ENCODE measurements at regions not wholly inside any gene's neighbourhood (a gene's known extent, or its start where the extent isn't known, plus 50 kb on each side); places are given as distances from the start of the nearest gene placed in this dataset.

GRCh38 chr6:6379573-6379972 lies 59.1 kb upstream of the F13A1 start:
- no peak overlapping the region for H3K9ac ChIP-seq (replicated peaks; ENCODE audit: extremely low read depth, insufficient read depth, low read length)
- FAIRE-seq: no peak
- no peaks in the 10 kb centered on the region for H4K20me1 ChIP-seq (replicated peaks; ENCODE audit: control insufficient read depth, extremely low read depth, insufficient read depth, low read length)
- H3K79me2 ChIP-seq (ENCODE audit: control insufficient read depth, insufficient read depth, low read length): no peaks in the 10 kb centered on the region
- dilution Hi-C loops (cut with MboI; ENCODE audit: extremely low pct_ligation_motif_present, low sequenced_read_pairs): no loop called here
- H3K27me3 ChIP-seq (ENCODE audit: control insufficient read depth in 2 of 2, insufficient read depth in 2 of 2, low read length in 2 of 2): no peaks in the 10 kb centered on the region
- H3K9me1 ChIP-seq (replicated peaks; ENCODE audit: control insufficient read depth, extremely low read depth, insufficient read depth, low read length): no peaks in the 10 kb centered on the region
- ChIA-PET POLR2A (no interaction called here), CTCF (no interaction called here)
- TF ChIP-seq EZH2 (IDR thresholded peaks at IDR 0.05; ENCODE audit: borderline replicate concordance, low read depth, low read length, severe bottlenecking): no peak
- TF ChIP-seq GATA2 (IDR thresholded peaks at IDR 0.05; ENCODE audit: insufficient read depth, insufficient read length, low read depth, low read length): no peak
- TF ChIP-seq, protein P1, sequence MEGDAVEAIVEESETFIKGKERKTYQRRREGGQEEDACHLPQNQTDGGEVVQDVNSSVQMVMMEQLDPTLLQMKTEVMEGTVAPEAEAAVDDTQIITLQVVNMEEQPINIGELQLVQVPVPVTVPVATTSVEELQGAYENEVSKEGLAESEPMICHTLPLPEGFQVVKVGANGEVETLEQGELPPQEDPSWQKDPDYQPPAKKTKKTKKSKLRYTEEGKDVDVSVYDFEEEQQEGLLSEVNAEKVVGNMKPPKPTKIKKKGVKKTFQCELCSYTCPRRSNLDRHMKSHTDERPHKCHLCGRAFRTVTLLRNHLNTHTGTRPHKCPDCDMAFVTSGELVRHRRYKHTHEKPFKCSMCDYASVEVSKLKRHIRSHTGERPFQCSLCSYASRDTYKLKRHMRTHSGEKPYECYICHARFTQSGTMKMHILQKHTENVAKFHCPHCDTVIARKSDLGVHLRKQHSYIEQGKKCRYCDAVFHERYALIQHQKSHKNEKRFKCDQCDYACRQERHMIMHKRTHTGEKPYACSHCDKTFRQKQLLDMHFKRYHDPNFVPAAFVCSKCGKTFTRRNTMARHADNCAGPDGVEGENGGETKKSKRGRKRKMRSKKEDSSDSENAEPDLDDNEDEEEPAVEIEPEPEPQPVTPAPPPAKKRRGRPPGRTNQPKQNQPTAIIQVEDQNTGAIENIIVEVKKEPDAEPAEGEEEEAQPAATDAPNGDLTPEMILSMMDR (IDR thresholded peaks at IDR 0.05; ENCODE audit: extremely low read depth in 1 of 2, insufficient read depth in 1 of 2, low read depth in 1 of 2, low read length in 2 of 2): no peak
- H3K36me3 ChIP-seq (ENCODE audit: control insufficient read depth in 2 of 2, extremely low read depth in 1 of 2, insufficient read depth in 2 of 2, low read length in 2 of 2): no peaks in the 10 kb centered on the region
- H3K9me3 ChIP-seq (replicated peaks; ENCODE audit: control insufficient read depth, insufficient read depth, low read length): no peaks in the 10 kb centered on the region
- no peaks in the 10 kb centered on the region for H3K4me1 ChIP-seq (ENCODE audit: control insufficient read depth, extremely low read depth, insufficient read depth, low read length)
- no TSS peak for BruUV-seq (replicated peaks)
- no peak overlapping the region for H3K27ac ChIP-seq (ENCODE audit: insufficient read depth, low read depth, low read length)
- no peak for DNase-seq (ENCODE audit: low read depth, low spot score)
- no peak overlapping the region for H3K4me3 ChIP-seq (replicated peaks in 1 of 3; ENCODE audit: insufficient read depth in 1 of 3, low read depth in 1 of 3, low read length in 3 of 3)
- no peak overlapping the region for H3K4me2 ChIP-seq (ENCODE audit: insufficient read depth, low read length)
- intact Hi-C loops (cut with micrococcal nuclease): no loop called here
- H2AFZ ChIP-seq (ENCODE audit: low read depth, low read length): no peak overlapping the region

DNA sequence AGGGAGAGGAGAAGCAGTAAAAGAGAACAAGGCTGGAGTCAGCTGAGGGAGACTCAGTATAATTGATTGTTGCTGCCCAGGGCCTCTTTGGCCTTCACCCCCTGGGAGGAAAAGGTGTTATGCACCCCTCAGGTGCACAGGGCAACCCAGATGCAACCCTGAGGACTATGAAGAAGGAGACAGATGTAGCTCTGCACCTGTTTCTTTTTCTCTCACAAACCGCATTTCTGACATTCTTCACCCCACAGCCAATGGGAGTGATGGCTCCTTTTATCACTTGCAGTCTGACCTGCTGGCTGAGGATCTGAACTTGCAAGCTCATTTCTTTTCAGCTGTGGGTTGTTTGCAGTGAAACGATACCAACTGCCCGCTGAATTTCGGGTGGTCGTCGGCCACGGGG lies 64.1 kb upstream of the F13A1 start:
- ChIA-PET CTCF (no interaction called here), POLR2A (no interaction called here)
- Histone ChIP-seq H3K9me3 (replicated peaks; ENCODE audit: control insufficient read depth, insufficient read depth, low read length) (no peaks in the 10 kb centered on the region), H3K79me2 (ENCODE audit: control insufficient read depth, insufficient read depth, low read length) (no peaks in the 10 kb centered on the region), H3K36me3 (ENCODE audit: control insufficient read depth in 2 of 2, extremely low read depth in 1 of 2, insufficient read depth in 2 of 2, low read length in 2 of 2) (no peaks in the 10 kb centered on the region), H2AFZ (ENCODE audit: low read depth, low read length) (no peak overlapping the region), H3K9ac (replicated peaks; ENCODE audit: extremely low read depth, insufficient read depth, low read length) (no peak overlapping the region), H3K9me1 (replicated peaks; ENCODE audit: control insufficient read depth, extremely low read depth, insufficient read depth, low read length) (no peaks in the 10 kb centered on the region), H3K27ac (ENCODE audit: insufficient read depth, low read depth, low read length) (no peak overlapping the region), H3K4me1 (ENCODE audit: control insufficient read depth, extremely low read depth, insufficient read depth, low read length) (no peaks in the 10 kb centered on the region), H3K4me2 (ENCODE audit: insufficient read depth, low read length) (no peak overlapping the region), H3K4me3 (replicated peaks in 1 of 3; ENCODE audit: insufficient read depth in 1 of 3, low read depth in 1 of 3, low read length in 3 of 3) (no peak overlapping the region), H3K27me3 (ENCODE audit: control insufficient read depth in 2 of 2, insufficient read depth in 2 of 2, low read length in 2 of 2) (no peaks in the 10 kb centered on the region), H4K20me1 (replicated peaks; ENCODE audit: control insufficient read depth, extremely low read depth, insufficient read depth, low read length) (no peaks in the 10 kb centered on the region)
- BruUV-seq (replicated peaks): no TSS peak
- dilution Hi-C loops (cut with MboI; ENCODE audit: extremely low pct_ligation_motif_present, low sequenced_read_pairs) (no loop called here), intact Hi-C loops (cut with micrococcal nuclease) (no loop called here)
- FAIRE-seq: no peak
- no peak for TF ChIP-seq JUN (IDR thresholded peaks at IDR 0.05; ENCODE audit: borderline replicate concordance, insufficient read depth, insufficient read length, low read depth)
- TF ChIP-seq POLR2AphosphoS5 (IDR thresholded peaks at IDR 0.05; ENCODE audit: insufficient read depth, low read depth, low read length): no peak
- no peak for TF ChIP-seq EZH2 (IDR thresholded peaks at IDR 0.05; ENCODE audit: borderline replicate concordance, low read depth, low read length, severe bottlenecking)
- TF ChIP-seq, protein P1 (IDR thresholded peaks at IDR 0.05; ENCODE audit: extremely low read depth in 1 of 2, insufficient read depth in 1 of 2, low read depth in 1 of 2, low read length in 2 of 2): no peak
- TF ChIP-seq POLR2A (IDR thresholded peaks at IDR 0.05; ENCODE audit: low read depth, low read length): no peak
- DNase-seq (ENCODE audit: low read depth, low spot score): no peak

All from endothelial cell of umbilical vein (primary cell).